GM12892 (cell line): ENCODE measurements at regions not wholly inside any gene's neighbourhood (a gene's known extent, or its start where the extent isn't known, plus 50 kb on each side); places are given as distances from the start of the nearest gene placed in this dataset.

Experiments
- DNase-seq: peaks from one replicate; pipeline ENCODE4 v3.0.0; 2011; ENCODE audit not compliant: insufficient read length
- FAIRE-seq: peaks from 2 replicates; lab custom pipeline; 2011; peaks lifted over from hg19 to GRCh38; lab: Jason Lieb, UNC
- POLR2A ChIP-seq: IDR thresholded peaks from 2 replicates; pipeline ENCODE4 v1.6.1; 2011; ENCODE audit warnings: low read depth, low read length, control low read depth
- POLR2AphosphoS5 ChIP-seq: IDR thresholded peaks from 2 replicates; pipeline ENCODE4 v1.6.1; 2011; ENCODE audit warnings: low read depth, low read length, control low read depth
- TAF1 ChIP-seq: IDR thresholded peaks from 2 replicates; pipeline ENCODE4 v1.6.1; 2011; ENCODE audit warnings: low read depth, mild to moderate bottlenecking, control low read depth, low read length, borderline replicate concordance

GRCh38 chr11:15851051-15851498, 505.3 kb downstream of the SOX6 start:
- no peak for TF ChIP-seq TAF1
- no peak for TF ChIP-seq POLR2AphosphoS5
- no peak for TF ChIP-seq POLR2A
- DNase-seq (no peak), FAIRE-seq (no peak)

- DNase-seq: no peak
- TF ChIP-seq TAF1 (no peak), POLR2AphosphoS5 (no peak), POLR2A (no peak)
- no peak for FAIRE-seq
These were observed 504.2 kb downstream of the SOX6 start for GRCh38 chr11:15852179-15852578.

- DNase-seq (no peak), FAIRE-seq (no peak)
- no peak for TF ChIP-seq TAF1
- TF ChIP-seq POLR2AphosphoS5: no peak
- TF ChIP-seq POLR2A: no peak
These were observed 502.1 kb downstream of the SOX6 start for GRCh38 chr11:15854245-15854644.

GRCh38 chr11:15858881-15859280, 497.5 kb downstream of the SOX6 start:
- FAIRE-seq (no peak), DNase-seq (no peak)
- TF ChIP-seq TAF1 (no peak), POLR2A (no peak), POLR2AphosphoS5 (no peak)

- no peak for TF ChIP-seq TAF1
- TF ChIP-seq POLR2AphosphoS5: no peak
- no peak for TF ChIP-seq POLR2A
- no peak for DNase-seq
- FAIRE-seq: no peak
These were observed 496.9 kb downstream of the SOX6 start for GRCh38 chr11:15859411-15859810.

- FAIRE-seq (no peak), DNase-seq (no peak)
- no peak for TF ChIP-seq POLR2AphosphoS5
- no peak for TF ChIP-seq POLR2A
- TF ChIP-seq TAF1: no peak
These were observed 495.1 kb downstream of the SOX6 start for GRCh38 chr11:15861256-15861655.

- DNase-seq (no peak), FAIRE-seq (no peak)
- TF ChIP-seq TAF1 (no peak), POLR2AphosphoS5 (no peak), POLR2A (no peak)
These were observed 492.9 kb downstream of the SOX6 start for GRCh38 chr11:15863411-15863810.

- FAIRE-seq (no peak), DNase-seq (no peak)
- no peak for TF ChIP-seq POLR2AphosphoS5
- no peak for TF ChIP-seq TAF1
- TF ChIP-seq POLR2A: no peak
These were observed 492.1 kb downstream of the SOX6 start for GRCh38 chr11:15864026-15864805.

- no peak for DNase-seq
- FAIRE-seq: no peak
These were observed 490.9 kb downstream of the SOX6 start for GRCh38 chr11:15865212-15865987.

GRCh38 chr11:15867871-15868270, 488.5 kb downstream of the SOX6 start:
- no peak for TF ChIP-seq TAF1
- DNase-seq: no peak
- no peak for FAIRE-seq

More at GRCh38 chr11:15865212-15865987, 490.9 kb downstream of the SOX6 start:
- TF ChIP-seq TAF1 (no peak), POLR2A (no peak), POLR2AphosphoS5 (no peak)

GRCh38 chr11:15870911-15871310, 485.4 kb downstream of the SOX6 start:
- TF ChIP-seq POLR2A (no peak), POLR2AphosphoS5 (no peak), TAF1 (no peak)
- no peak for FAIRE-seq
- DNase-seq: no peak
